ENCODE measurements at regions not wholly inside any gene's neighbourhood (a gene's known extent, or its start where the extent isn't known, plus 50 kb on each side); places are given as distances from the start of the nearest gene placed in this dataset.

GRCh38 chr5:52623291-52623690 is 164.4 kb upstream of the ITGA1 start:
- Histone ChIP-seq H3K9me2 (no peaks in the 10 kb centered on the region), H3K4me1 (ENCODE audit: control insufficient read depth in 1 of 2, insufficient read depth in 2 of 2, low read depth in 1 of 2, low read length in 1 of 2) (0 out of 4 replicates have a peak, but pooled peaks cover 0 to 2% of the 10 kb centered on the region in 2 experiments), H3K79me2 (ENCODE audit: insufficient read depth) (no peaks in the 10 kb centered on the region), H3K27ac (ENCODE audit: low read depth in 2 of 2, low read length in 1 of 2) (no peak overlapping the region), H2AFZ (ENCODE audit: low read depth) (no peak overlapping the region), H4K20me1 (ENCODE audit: insufficient read depth) (no peaks in the 10 kb centered on the region), H3K27me3 (ENCODE audit: insufficient read depth) (no peaks in the 10 kb centered on the region), H3K9ac (no peak overlapping the region), H3K36me3 (replicated peaks in 1 of 2; ENCODE audit: control insufficient read depth in 1 of 2, insufficient read depth in 2 of 2, low read length in 1 of 2) (no peaks in the 10 kb centered on the region), H3F3A (replicated peaks; ENCODE audit: insufficient read depth) (no peaks in the 10 kb centered on the region), H3K4me2 (no peak overlapping the region), H3K9me3 (no peaks in the 10 kb centered on the region), H3K4me3 (ENCODE audit: low read depth in 2 of 2, low read length in 1 of 2) (no peak overlapping the region)
- 33% methylated on average over 4 of the region's 4 CpGs for WGBS (ENCODE audit: low lambda C conversion rate)
- CTCF ChIA-PET, result interaction anchor here (0.8 kb wide), 1 partner anchor 17 kb away, joined by 3 read pairs; no protein-coding TSS in a partner anchor
- POLR2A ChIA-PET, result no interaction called here
- DNase-seq, result no peak
- no peak for TF ChIP-seq POLR2AphosphoS5 (IDR thresholded peaks at IDR 0.05; ENCODE audit: low read depth, low read length)

- DNase-seq, result no peak
- 26% methylated on average over 3 of the region's 3 CpGs for WGBS (ENCODE audit: low lambda C conversion rate)
Observed at GRCh38 chr5:52624291-52624690, 163.4 kb upstream of the ITGA1 start.

More at GRCh38 chr5:52624291-52624690, 163.4 kb upstream of the ITGA1 start:
- H3K9ac ChIP-seq, result no peak overlapping the region
- no peak for TF ChIP-seq NFIC (IDR thresholded peaks at IDR 0.05; ENCODE audit: borderline replicate concordance)
- no peak for TF ChIP-seq MAX (IDR thresholded peaks at IDR 0.05; ENCODE audit: low read depth)
- TF ChIP-seq YY1 (IDR thresholded peaks at IDR 0.05; ENCODE audit: low read depth), result no peak
- no peak for TF ChIP-seq USF1 (IDR thresholded peaks at IDR 0.05; ENCODE audit: borderline replicate concordance, low read depth)
- TF ChIP-seq FOSL2 (IDR thresholded peaks at IDR 0.05; ENCODE audit: borderline replicate concordance, low read depth), result no peak
- no peak for TF ChIP-seq GATA2 (CRISPR knock-in tag; IDR thresholded peaks at IDR 0.05)
- TF ChIP-seq CTCF (IDR thresholded peaks at IDR 0.05), result no peak
- TF ChIP-seq ZBTB33 (IDR thresholded peaks at IDR 0.05; ENCODE audit: borderline replicate concordance, low read depth), result no peak
- no peak for TF ChIP-seq SMC3 (IDR thresholded peaks at IDR 0.05; ENCODE audit: low read depth, low read length)
- no peak for TF ChIP-seq GABPA (IDR thresholded peaks at IDR 0.05; ENCODE audit: low read depth)
- no peaks in the 10 kb centered on the region for H3K79me2 ChIP-seq (ENCODE audit: insufficient read depth)
- H4K20me1 ChIP-seq (ENCODE audit: insufficient read depth), result no peaks in the 10 kb centered on the region
- no peaks in the 10 kb centered on the region for H3F3A ChIP-seq (replicated peaks; ENCODE audit: insufficient read depth)
- H3K4me1 ChIP-seq (ENCODE audit: control insufficient read depth in 1 of 2, insufficient read depth in 2 of 2, low read depth in 1 of 2, low read length in 1 of 2), result 0 out of 4 replicates have a peak, but pooled peaks cover 0 to 2% of the 10 kb centered on the region in 2 experiments
- ChIA-PET POLR2A (no interaction called here), CTCF (no interaction called here)
- H3K4me3 ChIP-seq (ENCODE audit: low read depth in 2 of 2, low read length in 1 of 2), result no peak overlapping the region
- no peaks in the 10 kb centered on the region for H3K36me3 ChIP-seq (replicated peaks in 1 of 2; ENCODE audit: control insufficient read depth in 1 of 2, insufficient read depth in 2 of 2, low read length in 1 of 2)
- H3K27ac ChIP-seq (ENCODE audit: low read depth in 2 of 2, low read length in 1 of 2), result no peak overlapping the region
- no peak overlapping the region for H2AFZ ChIP-seq (ENCODE audit: low read depth)
- H3K9me2 ChIP-seq, result no peaks in the 10 kb centered on the region
- H3K4me2 ChIP-seq, result no peak overlapping the region
- H3K9me3 ChIP-seq, result no peaks in the 10 kb centered on the region
- H3K27me3 ChIP-seq (ENCODE audit: insufficient read depth), result no peaks in the 10 kb centered on the region
